ENCODE measurements at regions not wholly inside any gene's neighbourhood (a gene's known extent, or its start where the extent isn't known, plus 50 kb on each side); places are given as distances from the start of the nearest gene placed in this dataset.

DNA sequence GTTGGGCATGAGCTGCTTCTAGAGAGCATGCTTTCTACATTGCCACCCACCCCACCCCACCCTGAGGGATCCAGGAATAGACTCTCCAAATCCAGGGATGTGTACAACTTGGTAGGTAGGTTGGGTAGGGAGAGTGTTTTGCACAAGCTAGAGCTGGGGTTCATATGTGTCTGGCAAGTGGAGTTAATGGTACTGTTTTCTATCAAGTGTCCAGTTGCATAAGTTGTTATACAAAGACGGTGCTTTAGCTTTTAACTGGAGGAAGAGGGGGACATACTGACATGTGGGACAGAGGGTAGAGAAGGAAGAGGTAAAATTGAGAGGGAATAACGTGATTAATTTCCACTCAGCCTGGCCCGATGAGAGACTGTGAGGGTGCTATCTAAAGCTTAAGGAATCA, 51.0 kb upstream of the TNC start:
- Histone ChIP-seq H3K4me3 (ENCODE audit: low read length) (no peak overlapping the region), H2AFZ (ENCODE audit: low read depth, low read length) (no peak overlapping the region), H3K27me3 (ENCODE audit: insufficient read depth, low read length) (no peaks in the 10 kb centered on the region), H3K36me3 (ENCODE audit: insufficient read depth, low read length) (no peaks in the 10 kb centered on the region), H3K4me1 (ENCODE audit: insufficient read depth, low read length) (no peaks in the 10 kb centered on the region), H3K9me3 (ENCODE audit: low read length) (no peaks in the 10 kb centered on the region)

DNA sequence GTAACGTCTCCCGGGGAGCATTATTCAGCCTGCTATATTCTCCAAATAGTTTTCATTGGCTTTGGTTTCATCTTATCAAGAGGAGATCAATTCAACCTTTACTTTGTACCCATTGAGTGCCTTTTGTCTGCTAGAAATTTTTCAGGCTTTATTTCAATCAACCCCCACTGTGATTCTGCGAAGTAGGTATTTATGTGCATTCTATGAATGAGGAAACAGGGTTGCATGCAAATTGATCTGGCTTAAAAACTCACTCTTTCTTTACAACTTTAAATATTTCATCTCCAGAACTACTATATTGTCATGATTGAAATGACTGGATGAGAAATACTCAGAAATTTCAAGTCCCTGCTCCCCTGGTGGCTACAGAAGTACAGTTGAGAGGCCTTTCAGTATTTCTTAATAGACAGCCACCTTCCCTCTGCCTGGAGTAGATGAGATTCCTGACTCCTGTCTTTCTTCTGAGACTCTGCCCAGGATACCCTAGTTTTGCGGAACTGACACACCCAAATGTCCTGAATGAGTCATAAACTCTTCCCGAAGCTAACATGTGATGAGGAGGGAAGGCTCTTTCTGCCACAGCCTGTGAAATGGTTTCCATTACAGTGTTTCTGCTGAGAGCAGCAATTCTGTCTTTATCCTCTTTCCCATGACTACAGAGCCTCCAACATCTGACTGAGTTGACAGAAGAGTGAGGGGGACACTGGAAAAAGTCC, 52.6 kb upstream of the TNC start:
- Histone ChIP-seq H3K4me3 (ENCODE audit: low read length) (no peak overlapping the region), H2AFZ (ENCODE audit: low read depth, low read length) (no peak overlapping the region), H3K9me3 (ENCODE audit: low read length) (no peaks in the 10 kb centered on the region), H3K4me1 (ENCODE audit: insufficient read depth, low read length) (no peaks in the 10 kb centered on the region), H3K36me3 (ENCODE audit: insufficient read depth, low read length) (no peaks in the 10 kb centered on the region), H3K27me3 (ENCODE audit: insufficient read depth, low read length) (no peaks in the 10 kb centered on the region)

DNA sequence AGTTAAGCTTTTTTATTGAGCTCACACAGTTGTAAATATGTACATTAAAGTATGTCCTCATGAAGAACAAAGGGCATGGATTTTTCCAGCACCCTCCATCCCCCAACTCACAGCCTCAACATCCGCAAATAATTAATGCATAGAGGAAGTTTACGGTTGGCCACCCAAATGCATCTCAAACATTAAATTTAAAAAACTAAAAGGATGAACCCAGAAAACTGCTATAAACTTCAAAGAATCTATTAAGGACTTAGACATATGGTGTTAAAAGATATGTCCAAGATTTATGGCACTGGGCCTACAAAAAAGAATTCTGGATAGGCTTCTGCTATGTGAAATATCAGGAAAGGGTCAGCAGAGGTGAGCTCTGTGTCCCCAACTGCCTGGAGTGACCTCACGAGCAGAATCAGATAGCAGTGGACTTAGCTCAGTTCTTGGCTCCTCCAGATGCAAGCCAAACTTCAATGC, 54.0 kb upstream of the TNC start:
- H3K27me3 ChIP-seq (ENCODE audit: insufficient read depth, low read length) = no peaks in the 10 kb centered on the region
- H2AFZ ChIP-seq (ENCODE audit: low read depth, low read length) = no peak overlapping the region

DNA sequence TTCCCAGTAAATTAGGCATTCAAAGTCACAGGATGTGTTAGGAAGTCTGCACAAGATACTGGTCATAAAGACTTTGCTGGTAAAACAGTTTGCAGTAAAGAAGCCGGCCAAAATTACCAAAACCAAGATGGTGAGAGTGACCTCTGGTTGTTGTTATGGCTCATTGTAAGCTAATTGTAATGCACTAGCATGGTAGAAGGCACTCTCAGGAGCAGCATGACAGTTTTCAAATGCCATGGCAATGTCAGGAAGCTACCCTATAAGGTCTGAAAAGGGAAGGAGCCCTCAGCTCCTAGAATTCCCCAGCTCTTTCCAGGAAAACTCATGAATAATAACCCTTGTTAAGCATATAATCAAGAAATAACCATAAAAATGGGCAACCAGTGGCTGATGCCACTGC, 64.3 kb upstream of the TNC start:
- Histone ChIP-seq H2AFZ (ENCODE audit: low read depth, low read length) (peak overlapping the region; percentile 19), H3K4me1 (ENCODE audit: insufficient read depth, low read length) (no peaks in the 10 kb centered on the region), H3K4me3 (ENCODE audit: low read length) (no peak overlapping the region), H3K27me3 (ENCODE audit: insufficient read depth, low read length) (no peaks in the 10 kb centered on the region), H3K9me3 (ENCODE audit: low read length) (no peaks in the 10 kb centered on the region), H3K36me3 (ENCODE audit: insufficient read depth, low read length) (no peaks in the 10 kb centered on the region)

More for the DNA sequence above, 54.0 kb upstream of the TNC start:
- no peaks in the 10 kb centered on the region for H3K9me3 ChIP-seq (ENCODE audit: low read length)
- H3K4me3 ChIP-seq (ENCODE audit: low read length) = no peak overlapping the region
- H3K36me3 ChIP-seq (ENCODE audit: insufficient read depth, low read length) = no peaks in the 10 kb centered on the region
- no peaks in the 10 kb centered on the region for H3K4me1 ChIP-seq (ENCODE audit: insufficient read depth, low read length)

DNA sequence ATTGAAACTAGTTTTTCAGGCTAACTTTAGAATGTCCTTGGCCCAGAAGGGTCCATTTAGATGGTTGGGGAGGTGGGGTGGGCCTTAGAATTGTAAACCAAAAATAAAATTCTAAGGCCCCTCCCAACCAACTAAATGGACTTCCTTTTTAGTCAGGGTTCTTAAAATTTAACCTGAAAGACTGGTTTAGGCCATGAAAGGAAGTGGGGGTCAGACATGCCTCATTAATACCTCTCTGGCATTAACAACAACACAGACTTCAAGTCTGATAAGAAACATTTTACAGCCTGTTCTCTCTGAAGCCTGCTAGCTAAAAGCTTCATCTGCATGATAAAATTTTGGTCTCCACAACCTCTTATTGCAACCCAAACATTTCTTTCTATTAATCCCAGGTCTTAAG, 65.5 kb upstream of the TNC start:
- Histone ChIP-seq H2AFZ (ENCODE audit: low read depth, low read length) (no peak overlapping the region), H3K27me3 (ENCODE audit: insufficient read depth, low read length) (no peaks in the 10 kb centered on the region), H3K9me3 (ENCODE audit: low read length) (no peaks in the 10 kb centered on the region), H3K4me3 (ENCODE audit: low read length) (no peak overlapping the region), H3K36me3 (ENCODE audit: insufficient read depth, low read length) (no peaks in the 10 kb centered on the region), H3K4me1 (ENCODE audit: insufficient read depth, low read length) (no peaks in the 10 kb centered on the region)

DNA sequence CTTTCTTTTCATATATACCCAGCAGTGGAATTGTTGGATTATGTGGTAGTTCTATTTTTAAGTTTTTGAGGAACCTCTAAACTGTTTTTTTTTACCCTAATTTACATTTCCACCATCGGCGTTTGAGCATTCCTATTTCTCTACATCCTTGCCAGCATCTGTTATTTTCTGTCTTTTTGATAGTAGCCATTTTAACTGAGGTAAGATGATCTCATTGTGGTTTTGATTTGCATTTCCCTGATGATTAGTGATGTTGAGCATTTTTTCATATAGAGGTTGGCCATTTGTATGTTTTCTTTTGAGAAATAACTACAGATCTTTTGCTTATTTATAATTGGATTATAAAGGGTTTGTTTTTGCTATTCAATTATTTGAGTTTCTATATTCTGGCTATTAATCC, 71.7 kb upstream of the TNC start:
- Histone ChIP-seq H2AFZ (ENCODE audit: low read depth, low read length) (no peak overlapping the region), H3K36me3 (ENCODE audit: insufficient read depth, low read length) (no peaks in the 10 kb centered on the region), H3K4me1 (ENCODE audit: insufficient read depth, low read length) (no peaks in the 10 kb centered on the region), H3K9me3 (ENCODE audit: low read length) (no peaks in the 10 kb centered on the region), H3K4me3 (ENCODE audit: low read length) (no peak overlapping the region), H3K27me3 (ENCODE audit: insufficient read depth, low read length) (no peaks in the 10 kb centered on the region)

DNA sequence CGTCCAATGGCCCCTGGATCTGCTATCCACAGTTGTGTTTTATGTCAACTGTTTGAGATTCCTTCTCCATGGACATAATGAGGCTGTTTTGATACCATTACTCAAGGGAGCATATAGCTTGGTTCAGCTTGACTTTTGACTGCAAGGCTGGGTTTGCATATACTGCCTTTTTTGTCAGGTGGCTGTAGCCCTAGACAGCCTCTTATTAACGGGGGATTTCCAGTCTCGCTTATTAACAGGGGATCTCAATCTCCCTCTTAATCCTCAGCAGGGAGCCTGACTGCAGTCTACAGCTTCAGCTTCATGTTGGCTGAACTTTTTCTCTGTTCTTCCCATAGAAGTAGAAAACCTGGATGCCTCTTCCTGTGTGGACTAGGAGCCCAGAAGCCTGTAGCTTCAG, 73.7 kb upstream of the TNC start:
- Histone ChIP-seq H3K36me3 (ENCODE audit: insufficient read depth, low read length) (no peaks in the 10 kb centered on the region), H3K27me3 (ENCODE audit: insufficient read depth, low read length) (no peaks in the 10 kb centered on the region), H2AFZ (ENCODE audit: low read depth, low read length) (no peak overlapping the region), H3K4me3 (ENCODE audit: low read length) (no peak overlapping the region), H3K4me1 (ENCODE audit: insufficient read depth, low read length) (no peaks in the 10 kb centered on the region), H3K9me3 (ENCODE audit: low read length) (no peaks in the 10 kb centered on the region)

DNA sequence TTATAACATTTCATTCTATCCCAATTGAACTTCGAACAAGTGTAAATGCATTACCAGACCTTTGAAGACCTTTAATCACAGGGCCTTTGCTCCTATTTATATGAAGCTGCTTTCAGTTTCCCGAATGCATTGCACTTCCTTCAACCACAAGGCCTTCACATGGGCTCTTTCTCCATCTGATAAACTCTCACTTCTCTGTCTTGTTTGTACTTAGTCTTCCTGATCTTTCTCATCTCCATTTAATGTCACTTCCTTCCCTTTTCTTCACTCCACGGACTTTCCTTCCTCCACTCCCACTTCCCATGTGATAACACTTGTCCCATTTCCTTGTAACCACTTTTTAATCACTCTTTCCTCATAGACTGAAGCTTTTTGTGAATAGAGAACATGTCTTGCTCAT, 74.3 kb upstream of the TNC start:
- H3K4me1 ChIP-seq (ENCODE audit: insufficient read depth, low read length) = no peaks in the 10 kb centered on the region
- H3K27me3 ChIP-seq (ENCODE audit: insufficient read depth, low read length) = no peaks in the 10 kb centered on the region
- H3K9me3 ChIP-seq (ENCODE audit: low read length) = no peaks in the 10 kb centered on the region
- H3K36me3 ChIP-seq (ENCODE audit: insufficient read depth, low read length) = no peaks in the 10 kb centered on the region
- no peak overlapping the region for H2AFZ ChIP-seq (ENCODE audit: low read depth, low read length)
- H3K4me3 ChIP-seq (ENCODE audit: low read length) = no peak overlapping the region

DNA sequence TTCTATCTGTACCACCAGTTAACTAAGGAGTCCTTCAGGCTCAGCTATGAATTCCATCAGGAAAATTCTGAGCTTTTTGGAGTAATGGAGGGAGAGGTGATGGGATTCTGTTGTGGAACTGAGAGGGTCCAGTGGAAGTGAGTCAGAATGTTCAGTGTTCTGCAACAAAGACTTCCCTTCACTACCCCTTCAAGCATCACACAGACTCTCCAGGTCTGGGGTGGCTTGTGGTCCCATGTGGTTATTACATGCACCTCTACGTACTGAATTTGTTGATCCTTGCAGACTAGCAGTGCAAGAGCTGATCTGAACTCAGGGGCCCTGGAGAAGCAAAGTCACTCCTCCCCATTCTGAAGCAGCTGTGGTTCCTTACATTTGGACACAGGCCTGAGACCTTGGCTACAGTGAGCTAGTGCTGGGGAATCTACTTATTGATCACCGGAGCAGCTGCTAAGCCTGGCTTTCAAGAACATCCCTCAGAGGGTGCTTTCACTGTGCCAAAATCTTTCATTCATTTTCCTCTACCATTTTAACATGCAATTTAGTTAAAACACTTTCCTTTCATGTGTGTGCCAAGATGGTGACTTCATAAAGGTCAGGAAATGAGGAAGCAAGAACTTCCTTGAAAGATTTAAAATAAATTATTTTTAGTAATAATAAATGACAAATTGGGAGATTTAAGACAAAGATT, 75.0 kb upstream of the TNC start:
- Histone ChIP-seq H3K36me3 (ENCODE audit: insufficient read depth, low read length) (no peaks in the 10 kb centered on the region), H3K9me3 (ENCODE audit: low read length) (no peaks in the 10 kb centered on the region), H3K4me3 (ENCODE audit: low read length) (no peak overlapping the region), H3K27me3 (ENCODE audit: insufficient read depth, low read length) (no peaks in the 10 kb centered on the region), H2AFZ (ENCODE audit: low read depth, low read length) (no peak overlapping the region), H3K4me1 (ENCODE audit: insufficient read depth, low read length) (no peaks in the 10 kb centered on the region)

DNA sequence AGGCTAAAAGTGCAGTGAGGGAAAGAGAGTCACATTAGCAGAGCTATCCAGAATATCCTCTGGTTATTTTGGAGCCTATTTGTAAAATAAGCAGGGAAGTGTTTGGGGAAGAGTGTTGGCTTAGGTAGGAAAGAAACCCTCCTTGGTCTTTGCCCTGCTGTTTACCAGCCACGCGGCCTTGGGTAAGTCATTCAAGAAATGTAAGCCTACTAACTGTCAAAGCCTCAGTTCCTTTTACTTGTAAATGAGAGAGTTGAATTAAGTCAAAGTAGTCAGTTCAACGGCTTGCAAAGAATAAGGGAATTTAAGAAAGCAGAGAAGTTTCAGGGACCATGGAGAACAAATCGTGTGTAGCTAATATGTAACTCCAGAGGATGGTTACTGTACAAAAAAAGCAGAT, 75.8 kb upstream of the TNC start:
- no peaks in the 10 kb centered on the region for H3K36me3 ChIP-seq (ENCODE audit: insufficient read depth, low read length)
- no peak overlapping the region for H3K4me3 ChIP-seq (ENCODE audit: low read length)
- no peak overlapping the region for H2AFZ ChIP-seq (ENCODE audit: low read depth, low read length)
- no peaks in the 10 kb centered on the region for H3K27me3 ChIP-seq (ENCODE audit: insufficient read depth, low read length)
- H3K9me3 ChIP-seq (ENCODE audit: low read length) = no peaks in the 10 kb centered on the region
- no peaks in the 10 kb centered on the region for H3K4me1 ChIP-seq (ENCODE audit: insufficient read depth, low read length)

DNA sequence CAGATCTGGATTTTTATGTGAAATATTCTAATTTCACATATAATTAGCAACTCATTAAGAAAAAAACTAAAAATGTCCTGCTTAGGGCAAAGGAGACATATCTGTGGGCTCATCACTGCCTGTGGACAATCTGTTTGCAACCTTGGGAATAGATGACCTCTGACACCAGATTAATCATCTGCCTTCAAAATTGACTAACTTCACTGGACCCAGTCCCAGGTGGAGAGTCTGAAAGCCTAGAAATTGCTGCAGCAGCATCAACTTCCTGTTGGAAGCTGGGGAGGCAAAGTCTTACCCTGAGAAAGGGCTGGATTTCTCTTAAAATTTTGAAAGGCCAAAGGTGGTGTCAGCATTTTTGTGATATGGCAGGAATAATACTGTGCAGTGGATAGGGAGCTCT, 76.3 kb upstream of the TNC start:
- no peak overlapping the region for H2AFZ ChIP-seq (ENCODE audit: low read depth, low read length)

DNA sequence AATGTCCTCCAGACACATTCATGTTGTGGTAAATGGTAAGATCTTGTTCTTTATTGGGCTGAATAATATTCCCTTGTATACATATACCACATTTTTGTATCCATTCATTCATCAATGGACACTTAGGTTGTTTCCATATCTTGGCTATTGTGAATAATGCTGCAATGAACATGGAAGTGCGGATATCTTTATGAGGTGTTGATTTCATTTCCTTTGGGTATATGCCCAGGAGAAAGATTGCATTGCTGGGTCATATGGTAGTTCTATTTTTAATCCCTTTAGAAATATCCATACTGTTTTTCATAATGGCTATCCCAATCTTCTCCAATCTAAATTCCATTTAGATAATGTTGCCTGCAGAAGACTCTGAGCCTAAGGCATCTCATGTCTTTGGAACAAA, 78.0 kb upstream of the TNC start:
- Histone ChIP-seq H3K9me3 (ENCODE audit: low read length) (no peaks in the 10 kb centered on the region), H3K4me3 (ENCODE audit: low read length) (no peak overlapping the region), H3K27me3 (ENCODE audit: insufficient read depth, low read length) (no peaks in the 10 kb centered on the region), H3K4me1 (ENCODE audit: insufficient read depth, low read length) (no peaks in the 10 kb centered on the region), H2AFZ (ENCODE audit: low read depth, low read length) (no peak overlapping the region), H3K36me3 (ENCODE audit: insufficient read depth, low read length) (no peaks in the 10 kb centered on the region)

More for the DNA sequence above, 76.3 kb upstream of the TNC start:
- H3K9me3 ChIP-seq (ENCODE audit: low read length) = no peaks in the 10 kb centered on the region
- no peaks in the 10 kb centered on the region for H3K4me1 ChIP-seq (ENCODE audit: insufficient read depth, low read length)
- H3K4me3 ChIP-seq (ENCODE audit: low read length) = no peak overlapping the region
- no peaks in the 10 kb centered on the region for H3K36me3 ChIP-seq (ENCODE audit: insufficient read depth, low read length)
- no peaks in the 10 kb centered on the region for H3K27me3 ChIP-seq (ENCODE audit: insufficient read depth, low read length)

DNA sequence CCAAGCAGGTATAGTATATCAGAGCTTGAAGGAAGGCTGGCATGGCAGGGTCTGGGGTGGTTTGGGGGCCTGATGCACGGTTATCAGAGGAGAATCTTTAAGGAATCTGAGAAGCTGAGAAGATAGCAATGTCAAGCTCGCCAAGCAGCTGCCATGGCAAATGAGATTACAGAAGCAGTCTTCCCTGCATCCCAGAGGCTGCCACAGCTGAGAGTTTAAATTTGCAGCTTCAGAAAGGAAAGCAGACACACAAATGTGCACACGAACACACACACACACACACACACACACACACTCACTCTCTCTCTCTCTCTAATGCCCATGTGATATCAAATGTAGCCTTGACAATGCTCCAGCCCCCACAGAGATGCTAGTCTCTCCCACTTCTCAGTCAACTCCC, 79.0 kb upstream of the TNC start:
- Histone ChIP-seq H2AFZ (ENCODE audit: low read depth, low read length) (no peak overlapping the region), H3K27me3 (ENCODE audit: insufficient read depth, low read length) (no peaks in the 10 kb centered on the region), H3K4me3 (ENCODE audit: low read length) (no peak overlapping the region), H3K36me3 (ENCODE audit: insufficient read depth, low read length) (no peaks in the 10 kb centered on the region), H3K9me3 (ENCODE audit: low read length) (no peaks in the 10 kb centered on the region), H3K4me1 (ENCODE audit: insufficient read depth, low read length) (no peaks in the 10 kb centered on the region)

DNA sequence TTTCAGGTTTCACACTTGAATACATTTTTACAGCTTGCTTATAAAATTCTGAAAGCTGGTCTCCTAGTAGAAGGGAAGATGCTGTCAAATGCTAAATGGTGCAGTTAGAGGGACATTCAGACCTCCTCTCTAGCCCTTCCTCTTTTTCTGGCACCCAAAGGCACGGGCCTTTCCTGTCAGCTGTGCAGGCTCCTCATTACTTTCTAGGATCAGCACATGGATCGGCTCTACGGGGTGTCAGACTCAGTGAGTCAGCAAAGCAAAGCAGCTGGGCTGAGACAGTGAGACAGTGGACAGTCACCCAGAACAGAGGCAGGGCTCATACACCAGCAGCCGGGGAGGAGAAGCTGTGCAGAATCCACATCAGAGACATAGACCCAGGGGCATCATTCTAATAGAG, 80.0 kb upstream of the TNC start:
- Histone ChIP-seq H3K27me3 (ENCODE audit: insufficient read depth, low read length) (no peaks in the 10 kb centered on the region), H3K4me3 (ENCODE audit: low read length) (no peak overlapping the region), H2AFZ (ENCODE audit: low read depth, low read length) (peak overlapping the region; percentile 16), H3K36me3 (ENCODE audit: insufficient read depth, low read length) (no peaks in the 10 kb centered on the region), H3K9me3 (ENCODE audit: low read length) (no peaks in the 10 kb centered on the region), H3K4me1 (ENCODE audit: insufficient read depth, low read length) (no peaks in the 10 kb centered on the region)

Measured in neuron (in vitro differentiated cells).